ENCODE measurements at regions not wholly inside any gene's neighbourhood (a gene's known extent, or its start where the extent isn't known, plus 50 kb on each side); places are given as distances from the start of the nearest gene placed in this dataset.

DNA sequence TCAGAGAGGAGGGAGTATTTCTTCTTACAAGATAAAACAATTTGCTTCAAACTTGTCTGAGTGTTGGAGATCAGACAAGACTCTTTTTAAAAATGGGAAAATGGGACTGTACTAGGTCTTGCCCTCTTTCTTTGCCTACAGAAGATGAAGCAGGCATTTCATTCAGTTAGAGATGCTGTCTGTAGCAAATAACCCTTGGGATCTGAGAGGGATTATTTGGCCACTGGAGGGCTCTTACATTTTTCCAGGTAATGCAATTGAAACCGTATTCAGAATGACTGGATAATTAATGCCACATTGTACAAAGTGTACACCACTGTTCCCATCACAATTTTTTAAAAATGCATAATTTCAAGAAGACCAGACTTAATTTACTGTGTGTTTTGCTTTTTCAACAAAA lies 258.5 kb upstream of the KIRREL3 start:
- H3K4me3 ChIP-seq (ENCODE audit: control insufficient read depth, low read depth, low read length): no peak overlapping the region
- TF ChIP-seq, protein P1, sequence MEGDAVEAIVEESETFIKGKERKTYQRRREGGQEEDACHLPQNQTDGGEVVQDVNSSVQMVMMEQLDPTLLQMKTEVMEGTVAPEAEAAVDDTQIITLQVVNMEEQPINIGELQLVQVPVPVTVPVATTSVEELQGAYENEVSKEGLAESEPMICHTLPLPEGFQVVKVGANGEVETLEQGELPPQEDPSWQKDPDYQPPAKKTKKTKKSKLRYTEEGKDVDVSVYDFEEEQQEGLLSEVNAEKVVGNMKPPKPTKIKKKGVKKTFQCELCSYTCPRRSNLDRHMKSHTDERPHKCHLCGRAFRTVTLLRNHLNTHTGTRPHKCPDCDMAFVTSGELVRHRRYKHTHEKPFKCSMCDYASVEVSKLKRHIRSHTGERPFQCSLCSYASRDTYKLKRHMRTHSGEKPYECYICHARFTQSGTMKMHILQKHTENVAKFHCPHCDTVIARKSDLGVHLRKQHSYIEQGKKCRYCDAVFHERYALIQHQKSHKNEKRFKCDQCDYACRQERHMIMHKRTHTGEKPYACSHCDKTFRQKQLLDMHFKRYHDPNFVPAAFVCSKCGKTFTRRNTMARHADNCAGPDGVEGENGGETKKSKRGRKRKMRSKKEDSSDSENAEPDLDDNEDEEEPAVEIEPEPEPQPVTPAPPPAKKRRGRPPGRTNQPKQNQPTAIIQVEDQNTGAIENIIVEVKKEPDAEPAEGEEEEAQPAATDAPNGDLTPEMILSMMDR (IDR thresholded peaks at IDR 0.05; ENCODE audit: control insufficient read depth, insufficient read depth, low read depth, low read length, missing control alignments): no peak
- no peak for DNase-seq (ENCODE audit: low read depth)

- no peak overlapping the region for H3K4me3 ChIP-seq (ENCODE audit: control insufficient read depth, low read depth, low read length)
- TF ChIP-seq, protein P1 (IDR thresholded peaks at IDR 0.05; ENCODE audit: control insufficient read depth, insufficient read depth, low read depth, low read length, missing control alignments): no peak
- no peak for DNase-seq (ENCODE audit: low read depth)
These were observed 254.6 kb upstream of the KIRREL3 start for GRCh38 chr11:127255209-127255608.

DNA sequence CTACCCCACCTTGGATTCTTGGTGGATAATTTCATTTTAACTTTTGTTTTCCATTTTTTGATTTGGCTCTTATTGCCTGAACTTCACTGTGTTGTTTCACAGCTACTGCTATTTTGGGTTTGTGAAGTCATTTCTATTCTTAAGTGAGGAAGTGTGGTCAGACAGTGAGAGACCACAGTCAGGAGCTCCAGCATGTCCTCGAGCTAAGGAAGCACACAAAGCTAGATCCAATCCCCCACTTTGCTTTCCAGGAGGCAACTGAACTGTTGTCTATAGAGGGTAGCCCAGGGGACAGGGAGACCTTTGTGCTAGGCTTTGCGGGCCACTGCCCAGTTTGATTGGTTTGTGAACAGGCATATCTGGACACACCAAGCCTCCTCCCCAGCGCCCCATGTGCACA lies 251.8 kb upstream of the KIRREL3 start:
- no peak overlapping the region for H3K4me3 ChIP-seq (ENCODE audit: control insufficient read depth, low read depth, low read length)
- no peak for DNase-seq (ENCODE audit: low read depth)
- TF ChIP-seq, protein P1 (IDR thresholded peaks at IDR 0.05; ENCODE audit: control insufficient read depth, insufficient read depth, low read depth, low read length, missing control alignments): no peak

DNA sequence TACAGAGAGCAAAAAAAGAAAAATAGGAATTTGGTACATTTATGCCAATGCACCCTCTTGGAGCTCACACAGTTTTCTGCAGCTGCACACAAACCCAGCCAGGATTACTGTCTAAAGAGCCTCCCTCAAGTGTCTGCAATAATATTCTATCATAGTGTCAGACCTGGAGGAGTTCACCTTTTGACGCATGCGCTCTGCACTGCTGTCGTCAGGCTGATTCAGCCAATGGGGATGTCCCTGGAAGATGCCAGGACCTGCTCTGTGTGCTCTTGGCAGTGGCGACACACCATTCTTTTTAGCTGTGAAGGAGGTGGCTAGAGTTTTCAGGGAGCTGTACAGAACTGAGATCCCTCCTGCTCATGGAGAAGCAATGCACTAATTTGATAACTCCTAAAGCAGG lies 249.0 kb upstream of the KIRREL3 start:
- TF ChIP-seq, protein P1 (IDR thresholded peaks at IDR 0.05; ENCODE audit: control insufficient read depth, insufficient read depth, low read depth, low read length, missing control alignments): no peak
- no peak overlapping the region for H3K4me3 ChIP-seq (ENCODE audit: control insufficient read depth, low read depth, low read length)
- no peak for DNase-seq (ENCODE audit: low read depth)

DNA sequence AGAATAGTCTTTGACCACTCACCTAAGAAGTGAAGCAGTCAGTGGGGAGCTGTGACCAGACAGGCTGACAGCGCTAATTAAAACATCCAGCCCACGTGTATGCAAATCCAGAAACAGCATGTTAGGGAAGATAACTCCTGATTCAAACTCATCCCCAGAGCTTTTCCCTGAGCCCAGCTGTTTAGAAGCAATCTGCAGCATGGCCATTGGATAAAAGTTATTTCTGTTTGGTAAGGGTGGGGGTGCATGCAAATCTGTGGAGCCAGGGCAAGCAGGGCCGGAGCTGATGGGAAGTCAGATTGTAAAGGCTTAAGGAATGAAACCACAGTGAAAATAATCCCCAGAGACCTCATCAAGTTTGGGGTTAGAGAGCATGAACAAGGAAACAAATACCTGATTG lies 247.9 kb upstream of the KIRREL3 start:
- H3K4me3 ChIP-seq (ENCODE audit: control insufficient read depth, low read depth, low read length): no peak overlapping the region
- no peak for DNase-seq (ENCODE audit: low read depth)
- TF ChIP-seq, protein P1 (IDR thresholded peaks at IDR 0.05; ENCODE audit: control insufficient read depth, insufficient read depth, low read depth, low read length, missing control alignments): no peak

DNA sequence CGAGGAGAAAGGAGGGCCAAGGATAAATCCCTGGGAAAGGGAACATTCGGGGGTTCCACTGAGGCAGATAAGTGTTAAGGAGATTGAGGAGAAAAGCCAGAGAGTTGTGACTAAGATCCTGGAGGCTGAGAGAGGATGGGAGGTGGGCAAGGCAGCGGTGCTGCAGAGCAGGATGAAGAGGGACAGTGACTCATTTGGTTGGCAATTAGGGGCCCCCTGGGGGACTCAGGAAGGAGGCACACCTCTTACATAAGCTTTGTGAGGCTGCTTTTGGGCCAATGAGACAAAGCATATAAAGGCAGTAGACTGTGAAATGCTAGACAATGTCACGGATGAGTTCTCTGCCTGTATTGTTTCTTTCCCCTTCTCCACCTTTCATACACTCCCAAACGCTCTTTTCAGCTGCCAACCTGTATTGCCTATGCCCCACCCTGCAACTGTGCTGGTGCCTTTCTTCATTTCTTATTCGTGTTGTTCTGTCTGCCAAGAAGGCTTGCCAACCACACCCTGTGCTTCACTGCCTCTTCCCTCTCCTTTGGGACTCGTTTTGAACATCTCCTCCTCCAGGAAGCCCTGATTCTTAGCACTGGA lies 246.8 kb upstream of the KIRREL3 start:
- TF ChIP-seq, protein P1 (IDR thresholded peaks at IDR 0.05; ENCODE audit: control insufficient read depth, insufficient read depth, low read depth, low read length, missing control alignments): no peak
- H3K4me3 ChIP-seq (ENCODE audit: control insufficient read depth, low read depth, low read length): no peak overlapping the region
- DNase-seq (ENCODE audit: low read depth): no peak

DNA sequence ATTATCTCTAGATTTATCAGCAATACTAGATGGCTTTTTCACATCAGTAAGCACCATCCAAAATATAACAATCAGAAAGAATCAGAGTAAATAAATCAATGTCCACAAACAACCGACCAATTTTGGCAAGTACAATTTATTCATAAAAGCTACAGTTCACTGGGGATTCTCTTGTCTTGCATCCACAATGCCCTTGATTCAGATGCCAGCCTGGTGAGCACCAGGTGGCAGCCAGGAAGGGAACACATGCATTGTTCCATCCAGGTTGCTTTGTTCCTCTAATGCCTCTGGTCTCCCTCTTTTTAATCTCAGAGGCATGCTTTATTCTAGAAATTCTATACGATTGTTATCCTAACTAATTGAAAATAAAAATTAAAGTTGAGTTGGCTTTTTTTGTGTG lies 242.1 kb upstream of the KIRREL3 start:
- TF ChIP-seq, protein P1 (IDR thresholded peaks at IDR 0.05; ENCODE audit: control insufficient read depth, insufficient read depth, low read depth, low read length, missing control alignments): no peak
- H3K4me3 ChIP-seq (ENCODE audit: control insufficient read depth, low read depth, low read length): no peak overlapping the region
- DNase-seq (ENCODE audit: low read depth): no peak

All from AG09309 (cell line).